MCF 10A (cell line): ENCODE measurements at regions not wholly inside any gene's neighbourhood (a gene's known extent, or its start where the extent isn't known, plus 50 kb on each side); places are given as distances from the start of the nearest gene placed in this dataset.

Source experiments
- BruUV-seq: library from RNA; stranded (reverse); fragments of 400-500 nt; replicated peaks from 2 replicates; lab custom pipeline; 2021; lab: Mats Ljungman, UMichigan
- CTCF ChIA-PET: fragments of 300-600 bp; sonication (Branson Sonifier 250); formaldehyde crosslinking; extraction: SDS; loops from one replicate; lab custom pipeline; 2021; ENCODE audit warnings: antibody characterized with exemption, inconsistent platforms; lab: Yijun Ruan, JAX
- POLR2A ChIA-PET: fragments of 300-600, 350-650 bp; sonication (Branson Sonifier 250); formaldehyde crosslinking; extraction: SDS; loops from one replicate; lab custom pipeline; 2020; ENCODE audit warnings: antibody characterized with exemption, inconsistent platforms; lab: Yijun Ruan, JAX
- DNase-seq: peaks from one replicate; pipeline ENCODE4 v3.0.0-alpha.2; 2018; ENCODE audit not compliant: unreplicated experiment
- H3K27ac Mint-ChIP-seq: one replicate; pipeline ENCODE4 v1.8.0; 2022; ENCODE audit warnings: mild to moderate bottlenecking, low read depth, mixed read lengths; ENCODE audit not compliant: unreplicated experiment
- H3K27me3 Mint-ChIP-seq: one replicate; pipeline ENCODE4 v1.8.0; 2022; ENCODE audit warnings: mixed read lengths; ENCODE audit not compliant: insufficient read depth, unreplicated experiment
- H3K36me3 Mint-ChIP-seq: one replicate; pipeline ENCODE4 v1.8.0; 2022; ENCODE audit warnings: mild to moderate bottlenecking, moderate library complexity, mixed read lengths; ENCODE audit not compliant: insufficient read depth, unreplicated experiment
- H3K4me1 Mint-ChIP-seq: one replicate; pipeline ENCODE4 v1.8.0; 2022; ENCODE audit warnings: mixed read lengths; ENCODE audit not compliant: insufficient read depth, unreplicated experiment
- H3K4me3 Mint-ChIP-seq: one replicate; pipeline ENCODE4 v1.8.0; 2022; ENCODE audit warnings: mild to moderate bottlenecking, moderate library complexity, mixed read lengths; ENCODE audit not compliant: unreplicated experiment
- H3K9me3 Mint-ChIP-seq: one replicate; pipeline ENCODE4 v1.8.0; 2022; ENCODE audit warnings: mixed read lengths; ENCODE audit not compliant: unreplicated experiment
- CTCF ChIP-seq: fragments of 200-600 bp; IDR thresholded peaks from one replicate; pipeline ENCODE4 v1.8.0; 2022; ENCODE audit warnings: antibody characterized with exemption, mild to moderate bottlenecking; ENCODE audit not compliant: unreplicated experiment
- intact Hi-C: fragments of 100-400 bp; cut with micrococcal nuclease; formaldehyde crosslinking; loops from 2 replicates; pipeline ENCODE4 v1.14.1; 2022

- CTCF ChIA-PET = no interaction called here
- H3K4me3 Mint-ChIP-seq = no peak overlapping the region
- H3K36me3 Mint-ChIP-seq = no peaks in the 10 kb centered on the region
- intact Hi-C loops = no loop called here
- DNase-seq = no peak
- no TSS peak for BruUV-seq
- H3K4me1 Mint-ChIP-seq = peaks cover 27% of the 10 kb centered on the region
- no peak for TF ChIP-seq CTCF
- no peaks in the 10 kb centered on the region for H3K9me3 Mint-ChIP-seq
- POLR2A ChIA-PET = interaction anchor here (0.7 to 0.8 kb wide), 2 partner anchors 8 to 93 kb away, joined by 3 read pairs; no protein-coding TSS in a partner anchor
- H3K27ac Mint-ChIP-seq = no peak overlapping the region
- no peaks in the 10 kb centered on the region for H3K27me3 Mint-ChIP-seq
Measured at GRCh38 chr15:39238443-39238842, 342.4 kb upstream of the THBS1 start.

GRCh38 chr15:39239562-39239961 lies 341.3 kb upstream of the THBS1 start:
- ChIA-PET CTCF (no interaction called here), POLR2A (no interaction called here)
- Mint-ChIP-seq H3K27ac (peak overlapping the region; percentile 3), H3K36me3 (no peaks in the 10 kb centered on the region), H3K9me3 (no peaks in the 10 kb centered on the region), H3K4me3 (no peak overlapping the region), H3K4me1 (peaks cover 22% of the 10 kb centered on the region), H3K27me3 (no peaks in the 10 kb centered on the region)
- TF ChIP-seq CTCF = no peak
- intact Hi-C loops = no loop called here
- no peak for DNase-seq
- BruUV-seq = no TSS peak

GRCh38 chr15:39242345-39242744 lies 338.5 kb upstream of the THBS1 start:
- no peak for TF ChIP-seq CTCF
- BruUV-seq = no TSS peak
- Mint-ChIP-seq H3K4me3 (no peak overlapping the region), H3K27ac (peak overlapping the region; percentile 66), H3K4me1 (peaks cover 8% of the 10 kb centered on the region), H3K27me3 (no peaks in the 10 kb centered on the region), H3K36me3 (no peaks in the 10 kb centered on the region), H3K9me3 (no peaks in the 10 kb centered on the region)
- DNase-seq = peak; percentile 73
- POLR2A ChIA-PET = interaction anchor here (0.6 to 1.2 kb wide), 5 partner anchors 13 to 312 kb away, joined by 3 to 7 read pairs (median 3); no protein-coding TSS in a partner anchor
- intact Hi-C loops = no loop called here
- CTCF ChIA-PET = no interaction called here

- Mint-ChIP-seq H3K36me3 (no peaks in the 10 kb centered on the region), H3K27ac (no peak overlapping the region), H3K4me3 (no peak overlapping the region), H3K4me1 (peaks cover 14% of the 10 kb centered on the region), H3K27me3 (no peaks in the 10 kb centered on the region), H3K9me3 (no peaks in the 10 kb centered on the region)
- no TSS peak for BruUV-seq
- no peak for DNase-seq
- intact Hi-C loops = no loop called here
- no peak for TF ChIP-seq CTCF
- ChIA-PET POLR2A (interaction anchor here (0.9 kb wide), 1 partner anchor 10 kb away, joined by 3 read pairs; no protein-coding TSS in a partner anchor), CTCF (interaction anchor here (0.7 to 1.3 kb wide), 2 partner anchors 72 to 312 kb away, joined by 3 read pairs; no protein-coding TSS in a partner anchor)
Measured at GRCh38 chr15:39243396-39243795, 337.5 kb upstream of the THBS1 start.
